ENCODE measurements at regions not wholly inside any gene's neighbourhood (a gene's known extent, or its start where the extent isn't known, plus 50 kb on each side); places are given as distances from the start of the nearest gene placed in this dataset.

DNA sequence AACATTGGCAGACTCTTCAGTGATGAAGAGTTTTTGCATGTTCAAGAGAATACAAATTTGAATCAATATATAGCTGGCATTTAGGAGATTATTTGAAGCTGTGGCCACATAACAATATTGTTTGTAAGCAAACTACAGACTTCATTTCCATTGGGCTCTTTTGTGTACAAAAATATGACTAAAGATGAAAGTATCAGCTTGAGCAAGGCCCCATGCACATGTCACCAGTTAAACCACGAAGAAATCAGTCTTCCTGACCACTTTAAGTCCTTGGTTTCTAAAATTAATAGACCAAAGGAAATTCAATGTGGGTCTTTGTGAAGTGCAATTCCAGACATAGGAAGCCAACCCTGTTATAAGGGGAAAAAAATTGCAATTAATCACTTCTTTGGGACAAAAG, 1664.6 kb upstream of the ADGRL3 start (continued):
- no peak for TF ChIP-seq ZNF841 (CRISPR knock-in tag; IDR thresholded peaks at IDR 0.05; ENCODE audit: borderline replicate concordance)
- TF ChIP-seq, protein P1, sequence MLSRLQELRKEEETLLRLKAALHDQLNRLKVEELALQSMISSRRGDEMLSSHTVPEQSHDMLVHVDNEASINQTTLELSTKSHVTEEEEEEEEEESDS (CRISPR knock-in tag; IDR thresholded peaks at IDR 0.05; ENCODE audit: borderline replicate concordance), result no peak
- TF ChIP-seq, protein P2, sequence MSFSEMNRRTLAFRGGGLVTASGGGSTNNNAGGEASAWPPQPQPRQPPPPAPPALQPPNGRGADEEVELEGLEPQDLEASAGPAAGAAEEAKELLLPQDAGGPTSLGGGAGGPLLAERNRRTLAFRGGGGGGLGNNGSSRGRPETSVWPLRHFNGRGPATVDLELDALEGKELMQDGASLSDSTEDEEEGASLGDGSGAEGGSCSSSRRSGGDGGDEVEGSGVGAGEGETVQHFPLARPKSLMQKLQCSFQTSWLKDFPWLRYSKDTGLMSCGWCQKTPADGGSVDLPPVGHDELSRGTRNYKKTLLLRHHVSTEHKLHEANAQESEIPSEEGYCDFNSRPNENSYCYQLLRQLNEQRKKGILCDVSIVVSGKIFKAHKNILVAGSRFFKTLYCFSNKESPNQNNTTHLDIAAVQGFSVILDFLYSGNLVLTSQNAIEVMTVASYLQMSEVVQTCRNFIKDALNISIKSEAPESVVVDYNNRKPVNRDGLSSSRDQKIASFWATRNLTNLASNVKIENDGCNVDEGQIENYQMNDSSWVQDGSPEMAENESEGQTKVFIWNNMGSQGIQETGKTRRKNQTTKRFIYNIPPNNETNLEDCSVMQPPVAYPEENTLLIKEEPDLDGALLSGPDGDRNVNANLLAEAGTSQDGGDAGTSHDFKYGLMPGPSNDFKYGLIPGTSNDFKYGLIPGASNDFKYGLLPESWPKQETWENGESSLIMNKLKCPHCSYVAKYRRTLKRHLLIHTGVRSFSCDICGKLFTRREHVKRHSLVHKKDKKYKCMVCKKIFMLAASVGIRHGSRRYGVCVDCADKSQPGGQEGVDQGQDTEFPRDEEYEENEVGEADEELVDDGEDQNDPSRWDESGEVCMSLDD (CRISPR knock-in tag; IDR thresholded peaks at IDR 0.05; ENCODE audit: borderline replicate concordance), result no peak

DNA sequence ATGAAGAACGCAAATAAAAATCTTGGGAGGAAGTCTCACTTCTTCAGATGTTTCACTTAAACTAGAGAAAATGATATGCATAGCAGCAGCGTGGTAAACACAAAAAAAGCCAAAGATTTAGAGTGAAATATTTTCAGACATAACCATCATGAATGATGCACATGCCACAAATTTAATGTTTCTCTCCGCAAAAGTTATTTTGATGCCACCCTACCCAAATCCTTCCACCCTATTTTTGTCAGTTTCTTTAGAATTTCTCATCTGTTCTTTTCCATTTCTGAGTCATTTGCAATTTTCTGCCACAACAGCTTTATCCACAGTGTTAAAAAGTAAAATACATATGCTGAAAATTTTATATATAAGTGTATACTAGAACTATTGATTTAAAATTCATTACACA, 1663.7 kb upstream of the ADGRL3 start:
- H4K20me1 ChIP-seq (ENCODE audit: insufficient read depth, low read length), result no peaks in the 10 kb centered on the region
- ATAC-seq, result no peak
- no peak overlapping the region for H3K4me2 ChIP-seq (ENCODE audit: low read depth, low read length)
- ChIA-PET CTCF (ENCODE audit: low intra/inter-chr PET ratio, low total read pairs) (no interaction called here), POLR2A (no interaction called here)
- H3K27me3 ChIP-seq (ENCODE audit: control insufficient read depth in 1 of 2, insufficient read depth in 2 of 2, low read length in 2 of 2), result no peaks in the 10 kb centered on the region
- in situ Hi-C loops (cut with HindIII; ENCODE audit: extremely low pct_ligation_motif_present, low pct_unique_long_range_greater_than_20kb), result no loop called here
- H3K9ac ChIP-seq (ENCODE audit: insufficient read depth, low read depth, low read length), result no peak overlapping the region
- FAIRE-seq, result no peak
- no peaks in the 10 kb centered on the region; the same call in 1 of the 2 replicates for H3K9me3 ChIP-seq (ENCODE audit: low read length)
- TF ChIP-seq NR1H2 (CRISPR knock-in tag; IDR thresholded peaks at IDR 0.05; ENCODE audit: borderline replicate concordance, low read depth), result no peak
- no peak for TF ChIP-seq ZNF556 (CRISPR knock-in tag; IDR thresholded peaks at IDR 0.05; ENCODE audit: borderline replicate concordance)
- TF ChIP-seq, protein P3, sequence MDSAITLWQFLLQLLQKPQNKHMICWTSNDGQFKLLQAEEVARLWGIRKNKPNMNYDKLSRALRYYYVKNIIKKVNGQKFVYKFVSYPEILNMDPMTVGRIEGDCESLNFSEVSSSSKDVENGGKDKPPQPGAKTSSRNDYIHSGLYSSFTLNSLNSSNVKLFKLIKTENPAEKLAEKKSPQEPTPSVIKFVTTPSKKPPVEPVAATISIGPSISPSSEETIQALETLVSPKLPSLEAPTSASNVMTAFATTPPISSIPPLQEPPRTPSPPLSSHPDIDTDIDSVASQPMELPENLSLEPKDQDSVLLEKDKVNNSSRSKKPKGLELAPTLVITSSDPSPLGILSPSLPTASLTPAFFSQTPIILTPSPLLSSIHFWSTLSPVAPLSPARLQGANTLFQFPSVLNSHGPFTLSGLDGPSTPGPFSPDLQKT (CRISPR knock-in tag; IDR thresholded peaks at IDR 0.05; ENCODE audit: borderline replicate concordance), result no peak
- TF ChIP-seq ZNF749 (CRISPR knock-in tag; IDR thresholded peaks at IDR 0.05; ENCODE audit: borderline replicate concordance), result no peak
- 21% methylated on average over 3 of the region's 3 CpGs for WGBS (ENCODE audit: low lambda C conversion rate)
- DNase-seq (ENCODE audit: low spot score), result no peak
- H3K4me3 ChIP-seq (replicated peaks in 1 of 3; ENCODE audit: insufficient read depth in 1 of 3, low read depth in 2 of 3, low read length in 3 of 3), result no peak overlapping the region
- no peaks in the 10 kb centered on the region for H3K4me1 ChIP-seq (ENCODE audit: insufficient read depth, low read length)
- H3K79me2 ChIP-seq (ENCODE audit: insufficient read depth, low read length), result no peaks in the 10 kb centered on the region
- H2AFZ ChIP-seq (ENCODE audit: low read length), result no peak overlapping the region
- intact Hi-C loops (cut with micrococcal nuclease; ENCODE audit: unreplicated experiment), result no loop called here
- no peak overlapping the region for H3K27ac ChIP-seq (ENCODE audit: extremely low read length, insufficient read depth, low read length)
- no TSS peak for BruUV-seq (replicated peaks)
- H3K36me3 ChIP-seq (replicated peaks in 1 of 2; ENCODE audit: control insufficient read depth in 1 of 2, insufficient read depth in 2 of 2, low read length in 2 of 2), result no peaks in the 10 kb centered on the region
